ENCODE measurements at regions not wholly inside any gene's neighbourhood (a gene's known extent, or its start where the extent isn't known, plus 50 kb on each side); places are given as distances from the start of the nearest gene placed in this dataset.

GRCh38 chr1:106200711-106201110, 855.8 kb upstream of the PRMT6 start:
- no peak for DNase-seq

DNA sequence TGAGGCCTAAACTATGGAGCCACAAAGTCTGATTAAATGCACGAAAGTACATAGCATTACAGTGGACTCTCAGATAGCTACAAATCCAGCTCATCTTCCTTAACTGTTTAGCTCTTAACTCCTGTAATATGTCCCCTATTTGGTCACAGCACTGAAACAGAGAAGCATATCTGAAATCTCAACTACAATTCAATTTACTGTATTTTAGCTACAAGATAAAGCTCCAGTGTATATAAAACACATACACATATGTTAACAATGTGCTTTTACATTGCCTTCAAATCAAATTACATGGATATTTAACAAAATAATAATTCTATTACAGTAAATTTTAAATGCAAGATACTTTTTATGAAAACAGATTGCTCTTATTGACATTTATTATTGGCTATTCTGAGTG, 849.3 kb upstream of the PRMT6 start:
- no peak for DNase-seq

DNA sequence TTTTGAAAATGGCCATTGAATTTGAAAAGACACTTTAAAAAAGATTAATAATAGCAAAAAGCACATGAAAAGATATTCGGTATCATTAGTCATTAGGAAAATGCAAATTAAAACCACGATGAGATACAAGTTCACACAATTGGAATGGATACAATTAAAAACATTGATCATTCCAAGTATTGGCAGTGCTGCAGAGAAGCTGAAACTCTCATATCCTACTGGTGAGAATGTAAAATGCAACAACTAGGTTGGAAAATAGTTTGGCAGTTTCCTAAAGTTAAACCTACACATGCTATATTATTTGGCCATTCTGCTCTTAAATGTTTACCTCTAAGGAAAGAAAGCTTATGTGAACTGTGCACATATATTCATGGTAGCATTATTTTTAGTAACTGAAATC, 838.7 kb upstream of the PRMT6 start:
- no peak for DNase-seq

GRCh38 chr1:106222403-106222802, 834.1 kb upstream of the PRMT6 start:
- DNase-seq = no peak

DNA sequence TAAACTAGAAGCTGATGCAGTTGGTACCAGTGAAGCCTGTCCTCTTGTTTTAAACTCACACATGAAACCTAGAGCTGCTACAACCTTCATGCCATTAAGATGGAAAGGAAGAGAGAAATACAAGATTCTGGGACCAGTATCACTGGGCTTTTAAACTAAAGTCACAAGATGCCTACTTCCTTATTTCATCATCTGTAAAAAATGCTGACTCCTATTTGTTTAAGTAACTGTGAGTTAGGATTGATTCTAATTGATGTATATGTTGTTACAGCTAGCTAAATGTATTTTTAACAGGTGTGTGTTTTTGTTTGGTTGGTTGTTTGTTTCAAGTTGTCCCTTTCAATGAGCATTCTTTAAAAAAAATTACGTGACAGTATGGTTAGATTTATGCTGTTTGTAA, 833.3 kb upstream of the PRMT6 start:
- no peak for DNase-seq

DNA sequence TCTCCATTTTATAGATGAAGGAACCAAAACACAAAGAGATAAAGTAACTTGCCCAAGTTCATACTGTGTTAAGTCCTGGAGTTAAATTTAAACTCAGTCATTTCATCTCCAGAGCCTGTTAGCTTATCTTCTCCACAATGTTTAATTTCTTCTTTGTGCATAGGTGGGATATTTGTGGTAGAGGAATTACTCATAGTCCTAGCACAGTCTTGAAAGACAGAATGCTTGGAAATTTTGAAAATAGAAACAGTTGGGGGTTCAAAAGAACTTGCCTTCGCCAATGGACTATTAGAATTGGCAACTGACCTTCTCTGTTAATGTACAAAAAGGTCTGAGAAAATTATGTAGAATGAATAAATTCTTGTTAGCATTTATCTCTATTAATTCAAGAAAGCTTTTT, 832.0 kb upstream of the PRMT6 start:
- DNase-seq = no peak

DNA sequence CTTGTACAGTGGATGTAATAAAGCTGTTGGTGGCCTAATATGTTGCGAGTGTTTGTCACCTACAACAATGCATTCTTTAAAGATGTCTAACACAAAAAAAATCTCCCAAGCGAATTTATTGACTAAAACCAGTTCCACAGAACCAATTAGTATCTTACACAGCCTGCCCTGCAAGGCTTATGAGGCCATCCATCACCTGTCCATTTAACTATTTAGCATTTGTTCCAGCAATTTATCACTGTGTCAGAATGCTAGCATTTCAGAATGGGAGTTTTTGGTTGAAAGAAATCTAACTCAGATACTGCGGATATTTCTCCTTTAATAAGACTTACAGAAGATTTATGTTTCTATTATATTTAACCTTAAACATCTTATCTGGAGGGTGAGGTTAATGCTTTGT, 831.1 kb upstream of the PRMT6 start:
- no peak for DNase-seq

GRCh38 chr1:106226550-106226949, 829.9 kb upstream of the PRMT6 start:
- no peak for DNase-seq

DNA sequence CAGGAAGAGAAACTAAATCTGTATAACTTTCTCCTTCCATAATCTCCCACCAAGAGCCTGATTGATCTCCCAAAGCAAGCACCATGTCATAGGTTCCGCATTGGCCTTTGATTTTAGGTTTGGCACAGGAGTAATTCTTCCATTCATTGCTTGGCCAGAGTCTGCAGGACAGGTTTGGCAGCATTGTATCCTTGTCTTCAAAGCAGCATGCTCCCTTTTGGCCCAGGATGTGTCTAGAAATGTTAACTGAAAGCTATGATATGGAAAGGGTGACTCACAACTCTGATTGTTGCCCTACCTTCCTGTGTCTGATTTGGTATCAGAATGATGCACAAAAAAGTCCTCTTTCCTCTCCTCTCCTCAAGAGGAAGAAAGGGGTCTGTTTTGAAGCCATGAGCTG, 824.3 kb upstream of the PRMT6 start:
- no peak for DNase-seq

GRCh38 chr1:106233511-106233910, 823.0 kb upstream of the PRMT6 start:
- DNase-seq = no peak

GRCh38 chr1:106249365-106249764, 807.1 kb upstream of the PRMT6 start:
- no peak for DNase-seq

GRCh38 chr1:106249810-106250209, 806.7 kb upstream of the PRMT6 start:
- DNase-seq = no peak

GRCh38 chr1:106254748-106255147, 801.7 kb upstream of the PRMT6 start:
- no peak for DNase-seq

DNA sequence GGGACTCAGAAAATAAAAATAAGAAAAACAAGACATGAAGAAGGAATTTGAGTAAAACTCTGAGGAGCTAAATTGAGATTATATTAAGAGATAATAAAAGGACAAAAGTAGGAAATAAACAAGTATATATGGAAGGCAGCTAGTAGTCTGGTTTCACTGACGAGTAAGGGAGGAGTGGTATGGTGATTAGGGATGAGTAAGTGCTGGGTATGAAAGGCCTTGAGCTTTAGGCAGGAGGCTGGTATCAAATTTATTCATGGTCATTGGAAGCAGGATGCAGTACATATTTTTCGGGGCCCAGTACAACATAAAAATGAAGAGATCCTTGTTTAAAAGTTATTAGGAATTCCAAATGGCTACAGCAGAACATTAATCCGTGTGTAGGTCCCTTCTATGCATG, 789.7 kb upstream of the PRMT6 start:
- DNase-seq = no peak

- no peak for DNase-seq
Observed at GRCh38 chr1:106268070-106268469, 788.4 kb upstream of the PRMT6 start.

DNA sequence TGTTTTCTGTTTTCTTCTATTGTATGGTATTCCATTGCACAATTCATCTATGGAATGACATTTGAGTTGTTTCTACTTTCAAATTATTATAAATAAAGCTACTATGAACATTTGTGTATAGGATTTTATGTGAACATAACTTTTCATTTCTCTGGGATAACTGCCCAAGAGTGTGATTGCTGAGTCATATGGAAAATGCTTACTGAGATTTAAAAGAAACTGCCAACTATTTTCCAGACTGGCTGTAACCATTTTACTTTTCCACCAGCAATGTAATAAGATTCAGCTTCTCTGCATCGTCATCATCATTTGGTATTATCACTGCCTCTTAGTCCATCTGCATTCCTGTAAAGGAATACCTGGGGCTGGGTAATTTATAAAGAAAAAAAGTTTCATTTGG, 779.6 kb upstream of the PRMT6 start:
- DNase-seq = no peak

DNA sequence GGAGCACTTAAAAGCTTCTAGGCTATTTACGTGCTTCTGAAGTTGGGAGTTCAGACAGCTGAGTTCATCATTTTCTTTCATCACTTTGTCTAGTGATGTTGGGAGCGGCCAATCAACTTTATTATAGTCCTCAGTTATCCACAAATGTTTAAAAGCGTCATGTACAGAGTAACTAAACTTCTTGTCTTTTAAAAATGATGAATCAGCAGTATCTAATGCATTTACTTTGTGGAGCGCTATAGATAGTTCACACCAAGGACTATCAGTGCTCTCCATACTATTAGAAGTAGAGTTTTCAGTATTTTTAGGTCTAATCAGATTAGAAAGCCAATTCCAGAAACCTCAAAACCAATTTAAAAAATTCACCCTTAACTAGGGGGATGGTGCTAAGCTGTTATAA, 778.7 kb upstream of the PRMT6 start:
- no peak for DNase-seq

DNA sequence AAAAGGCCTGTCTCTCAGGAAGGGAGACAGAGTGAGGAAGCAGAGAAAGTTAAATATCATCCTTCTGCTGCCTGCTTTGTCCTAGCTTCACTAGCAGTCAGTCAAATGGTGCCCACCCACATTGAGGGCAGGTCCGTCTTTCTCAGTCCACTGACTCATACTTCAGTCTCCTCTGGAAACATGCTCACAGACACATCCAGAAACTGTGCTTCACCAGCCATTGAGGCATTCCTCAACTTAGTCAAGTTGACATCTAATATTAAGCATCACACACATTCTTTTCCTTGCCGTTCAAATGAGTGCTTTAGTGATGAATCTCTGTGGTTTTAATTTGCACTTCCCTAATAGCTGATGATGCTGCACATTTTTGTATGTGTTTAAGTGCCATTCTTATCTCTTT, 777.8 kb upstream of the PRMT6 start:
- DNase-seq = no peak

- no peak for DNase-seq
Observed at GRCh38 chr1:106289265-106289928, 767.1 kb upstream of the PRMT6 start.

- DNase-seq = no peak
Observed at GRCh38 chr1:106290805-106291501, 765.5 kb upstream of the PRMT6 start.

- DNase-seq = no peak
Observed at GRCh38 chr1:106292130-106292529, 764.3 kb upstream of the PRMT6 start.

GRCh38 chr1:106296431-106296830, 760.0 kb upstream of the PRMT6 start:
- DNase-seq = no peak

DNA sequence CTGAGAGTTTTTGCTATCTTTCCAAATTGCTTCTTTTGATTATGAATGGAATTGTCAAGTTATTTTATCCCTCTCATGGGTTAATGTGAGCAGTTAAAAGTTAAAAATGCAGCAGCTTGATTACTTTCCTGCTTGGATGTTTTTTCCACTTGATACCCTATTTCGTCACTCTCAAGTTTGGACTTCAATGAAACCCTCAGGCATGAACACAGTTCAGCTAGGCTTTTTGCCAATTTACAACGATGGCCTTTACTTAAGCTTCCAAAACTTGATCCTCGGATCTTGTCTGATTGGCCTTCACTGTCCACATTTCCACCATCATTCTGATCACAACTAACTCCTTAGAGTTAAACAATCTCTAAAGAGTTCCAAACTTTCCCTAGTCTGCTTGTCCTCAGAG, 752.4 kb upstream of the PRMT6 start:
- DNase-seq = no peak

DNA sequence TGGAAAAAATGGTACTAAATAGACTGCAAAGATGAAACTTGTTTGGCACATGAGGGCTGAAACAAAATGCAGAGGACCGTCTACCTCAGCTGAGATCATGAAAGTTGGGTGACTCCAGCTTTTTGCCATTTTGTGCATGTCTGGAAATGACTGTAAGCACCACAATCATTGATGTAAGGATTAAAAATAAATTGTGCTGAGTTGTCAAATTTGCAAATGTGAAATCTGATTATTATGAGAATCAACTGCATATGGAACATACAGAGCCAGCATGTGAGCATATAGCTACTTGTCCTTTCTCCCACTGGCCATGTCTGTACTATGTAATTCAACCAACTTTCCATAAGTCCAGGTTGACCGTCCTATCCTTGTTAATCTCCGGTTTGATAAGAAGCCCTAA, 736.9 kb upstream of the PRMT6 start:
- DNase-seq = no peak

- no peak for DNase-seq
Observed at GRCh38 chr1:106325600-106325999, 730.9 kb upstream of the PRMT6 start.

Data from DMS 273 treated with DMSO at 0.1 percent for 48 hours (cell line).